ENCODE measurements at regions not wholly inside any gene's neighbourhood (a gene's known extent, or its start where the extent isn't known, plus 50 kb on each side); places are given as distances from the start of the nearest gene placed in this dataset.

GRCh38 chr20:43379239-43379917 lies 78.3 kb upstream of the SRSF6 start:
- Mint-ChIP-seq H3K9me3 (no peaks in the 10 kb centered on the region), H3K27me3 (peaks cover 22% of the 10 kb centered on the region), H3K36me3 (ENCODE audit: low read depth) (no peaks in the 10 kb centered on the region), H3K27ac (no peak overlapping the region), H3K4me1 (ENCODE audit: low read depth) (no peaks in the 10 kb centered on the region), H3K4me3 (no peak overlapping the region)
- intact Hi-C loops (cut with micrococcal nuclease): no loop called here
- ChIA-PET POLR2A (no interaction called here), CTCF (interaction anchor here (1.0 kb wide), 1 partner anchor 1640 kb away, joined by 4 read pairs; no protein-coding TSS in a partner anchor)
- TF ChIP-seq CTCF (IDR thresholded peaks at IDR 0.05): no peak
- ATAC-seq: no peak
- no peak for DNase-seq

- no peaks in the 10 kb centered on the region for H3K9me3 Mint-ChIP-seq
- ChIA-PET CTCF (no interaction called here), POLR2A (no interaction called here)
- DNase-seq (no peak), ATAC-seq (no peak)
- peaks cover 24% of the 10 kb centered on the region for H3K27me3 Mint-ChIP-seq
- no peak for TF ChIP-seq CTCF (IDR thresholded peaks at IDR 0.05)
- H3K27ac Mint-ChIP-seq: no peak overlapping the region
- no peak overlapping the region for H3K4me3 Mint-ChIP-seq
- H3K36me3 Mint-ChIP-seq (ENCODE audit: low read depth): no peaks in the 10 kb centered on the region
- H3K4me1 Mint-ChIP-seq (ENCODE audit: low read depth): no peaks in the 10 kb centered on the region
- intact Hi-C loops (cut with micrococcal nuclease): no loop called here
These were observed 80.9 kb upstream of the SRSF6 start for GRCh38 chr20:43376831-43377230.

GRCh38 chr20:43375591-43375990 lies 82.1 kb upstream of the SRSF6 start:
- Mint-ChIP-seq H3K9me3 (no peaks in the 10 kb centered on the region), H3K4me1 (ENCODE audit: low read depth) (no peaks in the 10 kb centered on the region), H3K36me3 (ENCODE audit: low read depth) (no peaks in the 10 kb centered on the region), H3K4me3 (no peak overlapping the region), H3K27me3 (peaks cover 20% of the 10 kb centered on the region), H3K27ac (no peak overlapping the region)
- ChIA-PET POLR2A (interaction anchor here (0.8 kb wide), 1 partner anchor 1431 kb away, joined by 6 read pairs; no protein-coding TSS in a partner anchor), CTCF (no interaction called here)
- no peak for DNase-seq
- TF ChIP-seq CTCF (IDR thresholded peaks at IDR 0.05): no peak
- ATAC-seq: no peak
- intact Hi-C loops (cut with micrococcal nuclease): no loop called here

GRCh38 chr20:43372051-43372450 lies 85.6 kb upstream of the SRSF6 start:
- no peak for DNase-seq
- no peak overlapping the region for H3K4me3 Mint-ChIP-seq
- intact Hi-C loops (cut with micrococcal nuclease): no loop called here
- no peaks in the 10 kb centered on the region for H3K36me3 Mint-ChIP-seq (ENCODE audit: low read depth)
- TF ChIP-seq CTCF (IDR thresholded peaks at IDR 0.05): no peak
- no peak overlapping the region for H3K27ac Mint-ChIP-seq
- POLR2A ChIA-PET: no interaction called here
- ATAC-seq: no peak
- peaks cover 8% of the 10 kb centered on the region for H3K27me3 Mint-ChIP-seq
- H3K9me3 Mint-ChIP-seq: no peaks in the 10 kb centered on the region
- CTCF ChIA-PET: no interaction called here
- H3K4me1 Mint-ChIP-seq (ENCODE audit: low read depth): no peaks in the 10 kb centered on the region

GRCh38 chr20:43365691-43366090 lies 92.0 kb upstream of the SRSF6 start:
- no peak for TF ChIP-seq CTCF (IDR thresholded peaks at IDR 0.05)
- ChIA-PET CTCF (no interaction called here), POLR2A (no interaction called here)
- no peaks in the 10 kb centered on the region for H3K4me1 Mint-ChIP-seq (ENCODE audit: low read depth)
- ATAC-seq (no peak), DNase-seq (no peak)
- H3K27ac Mint-ChIP-seq: no peak overlapping the region
- intact Hi-C loops (cut with micrococcal nuclease): no loop called here
- peaks cover 19% of the 10 kb centered on the region for H3K27me3 Mint-ChIP-seq
- H3K9me3 Mint-ChIP-seq: no peaks in the 10 kb centered on the region
- no peak overlapping the region for H3K4me3 Mint-ChIP-seq
- H3K36me3 Mint-ChIP-seq (ENCODE audit: low read depth): no peaks in the 10 kb centered on the region

Data from activated CD8-positive, alpha-beta T cell treated with anti-CD3 and anti-CD28 coated beads for 36 hours (primary cell).